ENCODE measurements at regions not wholly inside any gene's neighbourhood (a gene's known extent, or its start where the extent isn't known, plus 50 kb on each side); places are given as distances from the start of the nearest gene placed in this dataset.

DNA sequence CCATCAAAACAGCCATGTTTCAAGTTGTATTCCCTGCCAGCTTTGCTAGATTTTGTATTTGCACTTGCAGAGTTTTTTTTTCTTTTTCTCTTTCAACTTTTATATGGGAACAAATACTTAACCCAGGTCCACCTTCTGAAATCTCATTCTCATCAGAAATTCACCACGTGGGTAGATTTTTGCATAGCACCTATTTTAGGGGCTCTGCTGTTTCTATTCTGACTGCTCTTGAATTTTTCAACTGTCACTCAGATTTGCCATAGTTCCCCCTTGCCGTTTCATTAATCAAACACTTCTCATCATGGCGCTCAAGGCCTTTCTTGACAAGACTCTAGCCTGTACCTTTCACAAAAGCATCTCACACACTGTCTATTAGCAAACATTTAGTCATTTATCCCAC lies 767.2 kb downstream of the VRK1 start:
- TF ChIP-seq ZNF274 (IDR thresholded peaks at IDR 0.05; ENCODE audit: low read depth, low read length) (no peak), YY1 (IDR thresholded peaks at IDR 0.05; ENCODE audit: insufficient read depth, insufficient read length) (no peak), SUZ12 (IDR thresholded peaks at IDR 0.05; ENCODE audit: extremely low read depth, insufficient read depth, insufficient read length) (no peak)
